Calu3 (cell line): ENCODE measurements at regions not wholly inside any gene's neighbourhood (a gene's known extent, or its start where the extent isn't known, plus 50 kb on each side); places are given as distances from the start of the nearest gene placed in this dataset.

Experiments
- BruUV-seq: library from RNA; stranded (reverse); fragments of 400-500 nt; replicated peaks from 2 replicates; lab custom pipeline; 2021; lab: Mats Ljungman, UMichigan
- CTCF ChIA-PET: fragments of 300-600 bp; sonication (Branson Sonifier 250); formaldehyde crosslinking; loops from one replicate; lab custom pipeline; 2022; ENCODE audit warnings: antibody characterized with exemption; lab: Charles Lee
- DNase-seq: peaks from one replicate; pipeline ENCODE4 v3.0.0; 2022
- H3K27ac Mint-ChIP-seq: one replicate; pipeline ENCODE4 v1.8.0; 2022; ENCODE audit warnings: mixed read lengths; ENCODE audit not compliant: unreplicated experiment
- H3K27me3 Mint-ChIP-seq: one replicate; pipeline ENCODE4 v1.8.0; 2022; ENCODE audit warnings: mixed read lengths; ENCODE audit not compliant: unreplicated experiment
- H3K36me3 Mint-ChIP-seq: one replicate; pipeline ENCODE4 v1.8.0; 2022; ENCODE audit warnings: mild to moderate bottlenecking, moderate library complexity, mixed read lengths; ENCODE audit not compliant: insufficient read depth, unreplicated experiment
- H3K4me1 Mint-ChIP-seq: one replicate; pipeline ENCODE4 v1.8.0; 2022; ENCODE audit warnings: mild to moderate bottlenecking, low read depth, mixed read lengths; ENCODE audit not compliant: unreplicated experiment
- H3K4me3 Mint-ChIP-seq: one replicate; pipeline ENCODE4 v1.8.0; 2022; ENCODE audit warnings: mild to moderate bottlenecking, low read depth, moderate library complexity, mixed read lengths; ENCODE audit not compliant: unreplicated experiment
- H3K9me3 Mint-ChIP-seq: one replicate; pipeline ENCODE4 v1.8.0; 2022; ENCODE audit warnings: low read depth, mixed read lengths; ENCODE audit not compliant: unreplicated experiment
- CTCF ChIP-seq: fragments of 200-600 bp; IDR thresholded peaks from one replicate; pipeline ENCODE4 v1.8.0; 2022; ENCODE audit warnings: antibody characterized with exemption; ENCODE audit not compliant: unreplicated experiment
- intact Hi-C: fragments of 100-400 bp; cut with micrococcal nuclease; formaldehyde crosslinking; loops from one replicate; pipeline ENCODE4 v1.10.0; 2022; ENCODE audit not compliant: unreplicated experiment

DNA sequence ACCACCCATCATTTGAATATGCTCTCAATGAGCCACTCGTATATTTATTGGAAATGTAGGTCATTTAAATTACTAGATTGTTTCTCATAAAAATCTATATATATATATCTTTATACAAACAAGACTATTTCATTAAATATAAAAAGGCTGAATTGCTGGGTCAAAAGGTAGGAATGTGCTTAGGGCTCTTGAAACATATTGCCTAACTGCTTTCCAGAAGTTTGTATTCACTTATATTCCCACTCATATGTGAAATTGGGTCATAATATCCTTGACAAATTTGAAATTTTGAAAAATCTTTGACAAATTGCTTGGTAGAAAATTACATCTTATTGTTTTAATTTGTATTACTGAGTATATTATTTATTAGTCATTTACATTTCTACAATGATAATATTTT, 999.8 kb upstream of the CDH2 start:
- H3K4me1 Mint-ChIP-seq = no peaks in the 10 kb centered on the region
- intact Hi-C loops = no loop called here
- H3K27me3 Mint-ChIP-seq = no peaks in the 10 kb centered on the region
- H3K4me3 Mint-ChIP-seq = no peak overlapping the region
- H3K9me3 Mint-ChIP-seq = no peaks in the 10 kb centered on the region
- CTCF ChIA-PET = no interaction called here
- no peaks in the 10 kb centered on the region for H3K36me3 Mint-ChIP-seq
- no peak overlapping the region for H3K27ac Mint-ChIP-seq
- no peak for DNase-seq
- no peak for TF ChIP-seq CTCF
- no TSS peak for BruUV-seq

DNA sequence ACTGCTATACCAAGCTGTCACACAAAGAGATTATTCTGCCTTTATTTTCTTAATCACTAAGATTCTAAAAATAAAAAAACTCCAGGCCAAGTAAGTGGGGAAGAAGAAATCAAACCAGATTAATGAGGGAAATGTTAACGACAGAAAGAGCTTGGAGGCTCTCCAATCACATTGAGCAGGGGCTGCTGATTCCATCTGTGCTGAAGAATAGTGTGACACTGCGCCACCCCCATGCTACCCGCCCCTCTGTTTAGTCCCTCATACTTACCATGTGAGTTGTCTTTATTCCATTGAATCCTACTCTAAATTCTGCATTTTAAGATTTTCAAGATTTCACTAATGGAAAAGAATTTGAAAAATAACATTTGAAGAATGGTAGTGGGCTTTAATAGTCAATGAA, 998.0 kb upstream of the CDH2 start:
- Mint-ChIP-seq H3K4me3 (no peak overlapping the region), H3K27me3 (no peaks in the 10 kb centered on the region), H3K36me3 (no peaks in the 10 kb centered on the region), H3K27ac (no peak overlapping the region), H3K4me1 (no peaks in the 10 kb centered on the region), H3K9me3 (no peaks in the 10 kb centered on the region)
- intact Hi-C loops = no loop called here
- BruUV-seq = no TSS peak
- TF ChIP-seq CTCF = no peak
- no peak for DNase-seq
- CTCF ChIA-PET = interaction anchor here (0.6 kb wide), 2 partner anchors 108 to 521 kb away, joined by 3 to 4 read pairs; no protein-coding TSS in a partner anchor

GRCh38 chr18:29172756-29173067, 995.8 kb upstream of the CDH2 start:
- no TSS peak for BruUV-seq
- no peak for DNase-seq
- H3K9me3 Mint-ChIP-seq = no peaks in the 10 kb centered on the region
- no peak overlapping the region for H3K27ac Mint-ChIP-seq
- no peak for TF ChIP-seq CTCF
- H3K4me1 Mint-ChIP-seq = no peaks in the 10 kb centered on the region
- H3K27me3 Mint-ChIP-seq = no peaks in the 10 kb centered on the region
- no peaks in the 10 kb centered on the region for H3K36me3 Mint-ChIP-seq
- CTCF ChIA-PET = no interaction called here
- H3K4me3 Mint-ChIP-seq = no peak overlapping the region
- intact Hi-C loops = no loop called here

DNA sequence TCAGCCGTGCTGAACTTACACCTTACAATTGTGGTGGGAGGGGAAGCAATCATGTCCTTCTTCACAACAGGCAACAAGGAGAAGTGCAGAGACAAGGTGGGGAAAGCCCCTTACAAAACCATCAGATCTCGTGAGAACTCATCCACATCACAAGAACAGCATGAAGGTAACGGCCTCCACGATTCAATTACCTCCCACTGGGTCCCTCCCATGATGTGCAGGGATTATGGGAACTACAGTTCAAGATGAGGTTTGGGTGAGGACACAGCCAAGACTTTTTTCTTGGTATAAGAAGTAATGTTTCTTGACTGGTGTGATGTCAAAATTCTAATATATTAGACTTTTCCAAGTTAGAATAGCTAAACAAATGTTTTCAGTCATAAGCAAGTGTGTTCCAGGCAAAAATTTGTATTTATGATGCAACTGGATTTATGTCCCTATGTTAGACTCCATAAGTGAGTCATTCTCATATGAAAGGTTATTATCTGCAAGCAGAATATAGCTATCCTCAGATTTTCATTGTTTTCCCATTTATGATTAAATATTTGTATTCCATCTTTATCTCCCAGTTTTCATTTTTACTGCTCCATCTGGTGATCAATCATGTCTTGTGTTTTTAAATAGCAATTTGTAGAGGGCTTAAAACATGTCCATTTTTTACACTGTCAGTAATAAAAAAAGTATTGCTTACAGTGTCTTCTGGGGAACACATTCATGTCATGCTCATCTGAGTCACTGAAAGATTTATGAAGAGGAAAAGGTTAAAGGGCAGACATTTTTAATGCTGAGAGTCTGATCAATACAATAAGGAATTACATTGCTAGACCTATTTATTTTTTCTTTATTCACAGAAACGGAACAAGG, 995.2 kb upstream of the CDH2 start:
- CTCF ChIA-PET = interaction anchor here (0.6 kb wide), 1 partner anchor 158 kb away, joined by 3 read pairs; no protein-coding TSS in a partner anchor
- TF ChIP-seq CTCF = no peak
- no peaks in the 10 kb centered on the region for H3K4me1 Mint-ChIP-seq
- no peaks in the 10 kb centered on the region for H3K9me3 Mint-ChIP-seq
- H3K36me3 Mint-ChIP-seq = no peaks in the 10 kb centered on the region
- no peaks in the 10 kb centered on the region for H3K27me3 Mint-ChIP-seq
- H3K27ac Mint-ChIP-seq = no peak overlapping the region
- BruUV-seq = no TSS peak
- intact Hi-C loops = no loop called here
- no peak overlapping the region for H3K4me3 Mint-ChIP-seq
- DNase-seq = no peak
